Body of pancreas (tissue), 4 donors: ENCODE measurements at regions not wholly inside any gene's neighbourhood (a gene's known extent, or its start where the extent isn't known, plus 50 kb on each side); places are given as distances from the start of the nearest gene placed in this dataset.

Experiments used
- POLR2A ChIP-seq, 3 donors: fragments of 450-650 bp; IDR thresholded peaks; one replicate each; pipeline ENCODE4 v1.6.1; 2016; ENCODE audit warnings: antibody characterized with exemption in 3 of 3, mild to moderate bottlenecking in 2 of 3
- TF ChIP-seq, protein P1 (sequence below), 7 experiments: fragments of 450-650 bp in 4 of 7; fragments of 200-600 bp in 3 of 7; sonication (generic) in 3 of 7; IDR thresholded peaks; one replicate each; pipeline ENCODE4 v1.5.1; 2016 to 2019; ENCODE audit warnings: antibody characterized with exemption in 7 of 7

DNA sequence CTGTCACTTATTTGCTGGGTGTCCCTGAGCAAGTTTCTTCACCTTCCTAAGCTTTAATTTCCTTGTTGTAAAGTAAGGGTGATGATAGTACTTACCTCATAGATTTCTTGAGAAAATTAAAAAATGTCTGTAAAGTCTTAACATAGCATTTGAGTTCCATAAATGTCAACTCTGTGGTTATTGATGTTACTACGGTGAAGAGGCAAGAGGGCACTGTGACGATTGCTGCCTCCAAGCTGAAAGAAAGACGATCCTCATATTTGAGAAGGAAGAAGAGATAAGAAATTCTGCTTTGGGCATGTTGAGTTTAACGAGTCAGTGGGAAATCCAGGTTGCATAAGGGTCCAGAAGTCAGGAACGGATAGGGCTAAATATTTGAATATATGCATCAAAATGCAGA, 240.8 kb upstream of the ZPLD1 start:
- TF ChIP-seq POLR2A (IDR thresholded peaks at IDR 0.05): no peak
- TF ChIP-seq, protein P1, sequence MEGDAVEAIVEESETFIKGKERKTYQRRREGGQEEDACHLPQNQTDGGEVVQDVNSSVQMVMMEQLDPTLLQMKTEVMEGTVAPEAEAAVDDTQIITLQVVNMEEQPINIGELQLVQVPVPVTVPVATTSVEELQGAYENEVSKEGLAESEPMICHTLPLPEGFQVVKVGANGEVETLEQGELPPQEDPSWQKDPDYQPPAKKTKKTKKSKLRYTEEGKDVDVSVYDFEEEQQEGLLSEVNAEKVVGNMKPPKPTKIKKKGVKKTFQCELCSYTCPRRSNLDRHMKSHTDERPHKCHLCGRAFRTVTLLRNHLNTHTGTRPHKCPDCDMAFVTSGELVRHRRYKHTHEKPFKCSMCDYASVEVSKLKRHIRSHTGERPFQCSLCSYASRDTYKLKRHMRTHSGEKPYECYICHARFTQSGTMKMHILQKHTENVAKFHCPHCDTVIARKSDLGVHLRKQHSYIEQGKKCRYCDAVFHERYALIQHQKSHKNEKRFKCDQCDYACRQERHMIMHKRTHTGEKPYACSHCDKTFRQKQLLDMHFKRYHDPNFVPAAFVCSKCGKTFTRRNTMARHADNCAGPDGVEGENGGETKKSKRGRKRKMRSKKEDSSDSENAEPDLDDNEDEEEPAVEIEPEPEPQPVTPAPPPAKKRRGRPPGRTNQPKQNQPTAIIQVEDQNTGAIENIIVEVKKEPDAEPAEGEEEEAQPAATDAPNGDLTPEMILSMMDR (IDR thresholded peaks at IDR 0.05): no peak
